MG63 (cell line): ENCODE measurements at regions not wholly inside any gene's neighbourhood (a gene's known extent, or its start where the extent isn't known, plus 50 kb on each side); places are given as distances from the start of the nearest gene placed in this dataset.
"Not testable (repeated sequence)": the region's sequence is repeated elsewhere in the genome, so short reads cannot be mapped to it uniquely, and the experiment has no call there.

ENCODE experiments used
- DNase-seq: peaks from one replicate; pipeline ENCODE4 v3.0.0-alpha.2; 2020
- H3K27me3 ChIP-seq: fragments of 250-450 bp; sonication (Bioruptor Pico); 2 replicates; pipeline ENCODE4 v1.5.1; 2020; ENCODE audit warnings: mild to moderate bottlenecking, moderate library complexity
- H3K36me3 ChIP-seq: fragments of 250-450 bp; sonication (Bioruptor Pico); 2 replicates; pipeline ENCODE4 v1.5.1; 2020; ENCODE audit warnings: mild to moderate bottlenecking, moderate library complexity
- H3K4me3 ChIP-seq: fragments of 250-450 bp; sonication (Bioruptor Pico); 2 replicates; pipeline ENCODE4 v1.5.1; 2020; ENCODE audit warnings: mild to moderate bottlenecking, moderate library complexity
- H3K9me3 ChIP-seq: fragments of 250-450 bp; sonication (Bioruptor Pico); 2 replicates; pipeline ENCODE4 v1.5.1; 2020; ENCODE audit warnings: mild to moderate bottlenecking, moderate library complexity

DNA sequence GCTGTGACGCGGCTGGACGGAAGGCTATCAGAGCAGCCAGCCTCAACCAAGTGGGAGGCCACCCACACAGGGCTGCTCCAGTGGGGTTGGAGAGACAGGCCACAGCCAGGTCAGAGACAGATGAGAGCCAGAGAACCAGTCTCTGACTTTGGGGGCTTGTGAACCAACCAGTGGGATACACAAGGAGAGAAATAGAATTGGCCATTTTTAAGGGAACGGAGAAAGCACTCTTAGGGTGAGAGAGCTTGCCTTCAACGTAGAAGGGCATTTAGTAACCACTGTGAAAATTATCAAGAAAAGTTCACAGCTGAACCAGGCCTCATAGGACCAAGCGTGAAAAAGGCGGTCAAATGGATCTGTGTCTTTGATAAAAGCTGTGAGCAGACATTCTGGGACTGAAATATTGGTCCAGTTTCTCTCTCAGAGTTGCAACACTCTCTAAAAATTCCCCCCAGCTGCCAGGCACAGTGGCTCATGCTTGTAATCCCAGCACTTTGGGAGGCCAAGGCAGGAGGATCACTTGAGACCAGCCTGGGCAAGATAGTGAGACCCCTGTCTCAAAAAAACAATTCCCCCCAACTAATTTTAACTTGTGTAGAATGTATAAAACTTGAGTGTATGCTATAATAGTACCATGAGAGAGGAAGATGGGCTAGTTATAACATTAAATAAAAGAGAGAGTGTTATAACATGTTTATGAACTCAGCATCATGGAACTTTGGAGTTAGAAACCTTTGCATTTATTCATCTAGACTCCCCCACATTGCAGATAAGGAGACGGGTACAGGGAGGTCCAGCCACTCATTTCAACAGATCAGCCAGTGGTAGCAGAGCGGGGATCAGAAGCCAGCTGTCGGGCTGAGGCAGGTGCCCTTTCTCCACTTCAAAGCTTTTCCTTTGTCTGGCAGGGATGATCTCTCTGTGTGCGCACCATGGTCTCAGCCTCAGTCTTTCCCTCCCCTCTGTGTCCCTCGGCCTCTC is 132.2 kb downstream of the NPIPB11 start:
- H3K27me3 ChIP-seq, H3K36me3 ChIP-seq, H3K9me3 ChIP-seq, H3K4me3 ChIP-seq, DNase-seq: not testable (repeated sequence)

DNA sequence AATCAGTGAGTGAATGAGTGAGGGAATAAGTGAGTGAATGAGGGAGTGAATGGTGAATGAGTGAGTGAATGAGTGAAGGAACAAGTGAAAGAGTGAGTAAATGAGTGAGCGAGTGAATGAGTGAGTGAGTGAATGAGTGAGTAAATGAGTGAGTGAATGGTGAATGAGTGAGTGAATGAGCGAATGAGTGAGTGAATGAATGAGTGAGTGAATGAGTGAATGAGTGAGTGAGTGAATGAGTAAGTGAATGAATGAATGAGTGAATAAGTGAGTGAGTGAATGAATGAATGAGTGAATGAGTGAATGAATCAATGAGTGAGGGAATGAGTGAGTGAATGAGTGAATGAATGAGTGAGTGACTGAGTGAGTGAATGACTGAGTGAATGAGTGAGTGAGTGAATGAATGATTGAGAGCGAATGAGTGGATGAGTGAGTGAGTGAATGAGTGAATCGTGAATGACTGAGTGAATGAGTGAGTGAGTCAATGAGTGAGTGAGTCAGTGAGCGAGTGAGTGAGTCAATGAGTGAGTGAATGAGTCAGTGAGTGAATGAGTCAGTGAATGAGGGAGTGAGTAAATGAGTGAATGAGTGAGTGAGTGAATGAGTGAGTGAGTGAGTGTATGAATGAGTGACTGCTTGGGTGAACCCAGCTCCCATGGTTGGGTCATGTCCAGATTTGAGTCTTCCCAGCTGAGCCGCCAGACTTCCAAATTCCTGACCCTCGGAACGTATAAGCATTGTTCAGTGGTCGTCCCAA is 133.0 kb downstream of the NPIPB11 start:
- peak; percentile 21 for DNase-seq
- not testable (repeated sequence) for H3K27me3 ChIP-seq, H3K9me3 ChIP-seq, H3K36me3 ChIP-seq, H3K4me3 ChIP-seq

DNA sequence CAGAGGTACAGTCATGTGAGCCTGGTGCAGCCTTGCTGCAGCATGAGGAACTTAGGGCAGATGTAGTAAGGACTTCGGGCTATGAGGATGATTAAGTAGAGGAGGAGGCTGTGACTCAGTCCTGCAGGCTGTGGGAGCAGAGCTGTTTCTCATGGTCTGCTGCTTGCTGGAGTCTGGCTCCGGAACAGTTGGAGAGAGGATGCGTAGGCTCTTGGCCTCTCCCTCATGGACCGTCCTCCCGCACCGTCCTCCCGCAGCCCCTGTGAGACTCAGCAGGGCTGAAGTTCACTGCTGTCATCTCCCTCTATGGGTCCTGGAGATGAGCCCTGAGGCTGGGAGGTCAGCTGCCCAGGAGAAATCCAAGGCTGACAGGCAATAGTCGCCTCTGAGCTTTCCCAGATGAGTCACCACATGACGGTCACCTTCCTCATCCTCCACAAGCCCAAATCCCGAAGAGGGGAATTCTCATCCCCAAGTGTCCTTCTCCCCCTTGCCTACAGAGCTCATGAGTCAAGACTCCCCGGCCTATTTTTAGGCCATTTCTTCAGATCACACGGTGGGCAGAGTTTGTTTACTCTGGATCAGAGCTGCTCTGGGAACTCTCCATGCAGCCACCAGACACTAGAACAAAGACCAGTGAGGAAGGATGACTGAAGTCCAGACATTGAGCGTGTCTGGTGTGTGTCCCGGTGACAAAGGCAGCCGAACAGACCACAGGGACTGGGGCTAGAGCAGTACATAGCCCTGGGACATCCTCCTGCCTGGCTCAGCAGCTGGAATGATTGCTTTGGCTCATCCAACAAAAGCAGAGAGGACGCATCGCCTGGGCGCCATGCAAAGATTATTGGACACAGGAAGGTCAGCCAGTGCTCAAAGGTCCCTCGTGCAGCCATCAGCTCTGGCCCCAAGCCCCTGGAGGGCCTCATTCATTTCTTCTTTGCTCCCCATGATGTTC is 134.5 kb downstream of the NPIPB11 start:
- not testable (repeated sequence) for H3K36me3 ChIP-seq, H3K9me3 ChIP-seq, H3K4me3 ChIP-seq, H3K27me3 ChIP-seq
- DNase-seq = peak; percentile 93

DNA sequence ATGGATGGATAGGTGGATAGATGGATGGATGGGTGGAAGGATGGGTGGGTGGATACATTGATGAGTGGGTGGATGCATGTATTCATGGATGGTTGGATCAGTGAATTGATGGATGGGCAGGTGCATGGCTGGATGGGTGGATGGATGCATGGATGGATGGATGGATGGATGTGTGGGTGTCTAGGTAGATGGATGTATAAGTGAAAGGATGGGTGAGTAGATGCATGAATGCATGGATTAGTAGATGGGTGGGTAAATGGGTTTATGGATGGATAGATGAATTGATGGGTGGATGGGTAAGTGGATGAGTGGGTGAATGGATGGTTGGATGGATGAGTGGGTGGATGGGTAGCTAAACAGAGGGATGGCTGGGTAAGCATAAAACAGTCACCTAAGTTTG is 135.6 kb downstream of the NPIPB11 start:
- H3K9me3 ChIP-seq, H3K27me3 ChIP-seq, H3K4me3 ChIP-seq, H3K36me3 ChIP-seq, DNase-seq: not testable (repeated sequence)

DNA sequence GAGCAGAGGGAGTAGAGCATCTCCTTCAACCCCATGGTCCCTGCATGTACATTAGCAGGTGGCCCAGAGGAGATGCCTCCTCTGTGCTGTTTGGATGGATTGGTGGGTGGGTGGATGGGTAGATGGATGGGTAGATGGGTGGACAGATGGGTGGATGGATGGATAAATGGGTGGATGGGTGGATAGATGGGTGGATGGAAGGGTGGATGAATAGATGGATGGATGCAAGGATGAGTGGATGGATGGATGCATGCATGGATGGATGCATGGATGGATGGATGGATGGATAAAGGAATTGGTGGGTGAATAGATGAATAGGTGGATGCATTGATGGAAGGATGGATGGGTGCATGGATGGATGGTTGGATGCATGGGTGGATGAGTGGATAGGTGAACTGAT is 136.5 kb downstream of the NPIPB11 start:
- not testable (repeated sequence) for H3K36me3 ChIP-seq, DNase-seq, H3K9me3 ChIP-seq, H3K27me3 ChIP-seq, H3K4me3 ChIP-seq

DNA sequence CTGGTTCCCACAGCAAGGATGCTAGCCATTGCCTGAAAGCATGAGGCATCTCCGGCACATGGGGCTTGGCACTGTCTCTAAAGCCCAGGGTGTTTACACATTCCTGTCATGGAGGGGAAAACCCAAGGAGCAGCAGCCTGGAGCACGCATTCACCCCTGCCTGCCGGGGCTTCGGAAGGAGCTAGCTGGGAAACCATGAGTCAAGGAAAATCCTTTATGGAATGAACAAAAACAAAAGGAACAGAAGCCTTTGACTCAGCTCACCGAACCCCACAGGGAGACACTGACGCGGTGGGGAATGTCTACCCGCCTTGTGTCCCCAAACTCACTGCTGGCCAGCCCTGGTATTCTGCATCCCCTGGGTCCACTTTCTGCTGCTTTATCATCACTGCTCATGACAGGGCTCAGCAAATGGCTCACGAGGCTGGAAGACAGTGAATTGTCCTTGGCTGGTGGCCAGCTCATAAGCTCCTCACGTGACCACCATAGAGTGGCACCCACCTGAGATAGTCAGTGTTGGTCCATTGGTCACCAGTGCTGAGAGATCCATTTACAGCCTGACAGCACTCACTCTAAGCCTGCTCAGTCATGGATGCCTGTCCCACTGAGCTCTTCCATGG is 137.2 kb downstream of the NPIPB11 start:
- peak; percentile 96 for DNase-seq
- not testable (repeated sequence) for H3K27me3 ChIP-seq, H3K36me3 ChIP-seq, H3K9me3 ChIP-seq, H3K4me3 ChIP-seq

DNA sequence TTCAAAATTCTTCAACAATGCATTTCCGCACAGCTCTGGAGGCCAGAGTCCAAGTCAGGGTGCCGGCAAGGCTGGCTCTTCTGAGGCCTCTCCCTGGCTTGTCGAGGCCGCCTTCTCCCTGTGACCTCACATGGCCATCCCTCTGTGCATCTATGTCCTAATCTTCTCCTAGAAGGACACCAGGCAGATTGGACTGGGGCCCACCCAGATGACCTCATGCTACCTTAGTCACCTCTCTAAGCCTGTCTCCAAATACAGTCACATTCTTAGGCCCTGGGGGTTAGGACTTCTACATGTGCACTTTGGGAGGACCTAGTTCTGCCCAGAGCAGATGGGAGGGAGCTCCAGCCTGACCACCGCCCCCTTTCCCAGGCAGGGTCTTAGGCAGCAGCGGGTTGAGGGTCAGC is 137.7 kb downstream of the NPIPB11 start:
- not testable (repeated sequence) for H3K36me3 ChIP-seq, H3K4me3 ChIP-seq, H3K27me3 ChIP-seq, H3K9me3 ChIP-seq
- DNase-seq = peak; percentile 87

DNA sequence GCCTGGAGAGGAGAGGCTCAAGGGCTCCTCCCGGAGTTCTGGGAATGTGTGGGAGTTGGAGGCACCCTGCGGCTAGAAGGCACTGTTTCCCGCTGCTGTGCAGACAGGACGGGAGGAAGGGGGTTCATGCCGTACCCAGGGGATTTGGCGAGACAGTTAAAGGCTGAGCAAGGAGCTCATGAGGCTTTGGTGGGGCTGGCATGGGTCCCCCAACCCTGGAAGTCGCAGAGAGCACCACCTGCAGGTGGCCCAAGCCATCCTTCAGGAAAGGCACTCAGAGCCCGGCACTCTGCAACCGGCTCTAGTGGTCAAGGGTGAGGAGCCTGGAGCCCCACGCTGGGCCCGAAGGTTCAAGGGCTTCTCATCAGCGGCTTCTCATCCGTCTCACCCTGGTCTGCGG is 138.2 kb downstream of the NPIPB11 start:
- H3K36me3 ChIP-seq, H3K27me3 ChIP-seq, H3K4me3 ChIP-seq, H3K9me3 ChIP-seq: not testable (repeated sequence)
- DNase-seq = peak; percentile 14

DNA sequence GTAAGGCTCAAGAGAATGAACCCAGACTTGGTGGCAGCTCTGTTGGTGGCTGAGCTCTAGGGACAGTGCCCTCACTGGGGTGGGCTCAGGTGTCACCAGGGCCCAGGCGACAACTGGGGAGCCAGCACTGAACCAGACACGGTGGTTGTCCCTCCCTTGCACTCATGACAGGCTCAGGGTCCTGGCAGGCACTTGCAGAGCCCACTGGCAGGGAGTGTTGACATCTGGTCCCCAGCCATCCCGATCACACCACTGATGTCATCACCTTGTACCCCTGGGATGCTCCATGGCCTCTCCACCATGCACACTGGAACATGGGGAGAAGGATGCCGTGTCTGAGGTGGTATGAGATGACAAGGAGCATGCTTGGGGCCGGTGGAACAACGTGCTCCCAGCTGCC is 138.6 kb downstream of the NPIPB11 start:
- H3K9me3 ChIP-seq, H3K4me3 ChIP-seq, H3K27me3 ChIP-seq, H3K36me3 ChIP-seq, DNase-seq: not testable (repeated sequence)

DNA sequence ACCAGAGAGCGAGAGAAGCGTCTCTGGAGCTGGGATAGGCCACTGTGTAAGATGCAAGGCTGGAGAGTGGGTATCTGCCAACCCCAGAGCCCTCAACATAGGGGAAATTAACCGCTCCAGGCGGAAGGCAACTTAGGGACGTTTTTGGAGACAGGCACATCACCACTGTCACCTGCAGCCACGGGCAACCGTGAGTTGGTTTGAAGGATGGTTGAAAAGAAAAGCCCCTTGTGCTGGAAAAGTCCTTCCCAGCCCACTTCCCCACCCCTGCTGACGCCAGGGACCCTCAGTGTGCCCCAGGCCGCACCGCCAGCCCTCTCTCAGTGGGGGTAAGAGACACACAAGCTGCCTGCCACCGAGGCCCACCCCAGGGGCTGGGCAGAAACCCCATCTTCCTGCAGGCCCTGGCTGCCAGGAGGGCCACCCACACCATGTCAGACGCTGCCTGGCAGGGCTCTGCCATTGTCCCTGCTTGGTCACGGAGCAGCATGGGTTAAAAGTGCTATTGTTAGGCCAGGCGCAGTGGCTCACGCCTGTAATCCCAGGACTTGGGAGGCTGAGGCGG is 139.4 kb downstream of the NPIPB11 start:
- not testable (repeated sequence) for H3K27me3 ChIP-seq, H3K4me3 ChIP-seq, DNase-seq

DNA sequence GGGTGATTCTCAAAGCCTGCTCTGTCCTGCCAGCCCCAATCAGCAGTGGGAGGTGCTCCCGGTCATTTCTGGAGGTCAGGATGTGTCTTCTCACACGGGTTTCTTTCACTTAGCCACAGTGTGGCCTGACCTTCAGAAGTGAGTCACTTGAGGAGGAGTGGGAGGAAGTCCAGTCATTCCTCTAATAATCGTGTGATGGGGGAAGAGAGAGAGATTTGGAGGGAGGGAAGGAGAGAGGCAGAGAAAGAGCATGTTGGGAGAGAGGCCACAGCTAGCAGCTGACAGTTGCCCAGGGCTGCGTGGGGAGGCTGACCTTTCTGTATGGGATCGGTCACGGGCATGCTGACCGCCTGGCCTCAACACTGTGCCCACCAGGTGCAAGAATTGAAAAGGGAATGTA is 139.9 kb downstream of the NPIPB11 start:
- not testable (repeated sequence) for H3K9me3 ChIP-seq, H3K4me3 ChIP-seq, H3K36me3 ChIP-seq, H3K27me3 ChIP-seq
- peak; percentile 79 for DNase-seq

More for the DNA sequence above, 139.4 kb downstream of the NPIPB11 start:
- not testable (repeated sequence) for H3K9me3 ChIP-seq, H3K36me3 ChIP-seq

DNA sequence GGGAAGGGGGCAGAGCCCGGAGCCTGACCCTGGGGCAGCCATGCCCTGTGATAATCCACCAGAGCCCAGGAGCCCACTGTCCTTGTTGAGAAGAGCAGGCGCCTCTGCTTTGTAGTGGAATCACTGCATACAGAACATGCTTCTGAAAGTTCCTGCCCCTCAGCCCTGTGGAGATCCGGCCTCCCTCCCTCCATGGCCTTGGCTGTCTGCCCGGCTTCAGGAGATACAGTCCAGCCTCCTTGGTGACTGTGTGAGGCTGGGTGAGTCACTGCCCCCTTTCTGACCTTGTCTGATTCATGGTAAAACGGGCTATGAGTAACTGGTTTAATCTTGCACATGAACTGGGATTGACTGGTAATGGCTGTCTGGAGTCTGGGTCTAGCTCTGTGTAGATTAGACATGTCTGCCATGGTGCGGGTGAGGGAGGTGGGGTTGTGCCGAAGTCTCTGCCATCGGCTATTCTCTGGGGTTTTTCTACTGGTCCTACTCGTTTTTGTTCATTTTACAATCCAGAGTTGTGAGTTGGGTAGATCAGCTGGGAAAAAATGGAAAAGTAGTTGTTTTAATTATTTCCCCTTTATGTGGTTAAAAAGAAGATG is 141.2 kb downstream of the NPIPB11 start:
- H3K36me3 ChIP-seq, H3K9me3 ChIP-seq, H3K4me3 ChIP-seq, H3K27me3 ChIP-seq: not testable (repeated sequence)
- peak; percentile 98 for DNase-seq

DNA sequence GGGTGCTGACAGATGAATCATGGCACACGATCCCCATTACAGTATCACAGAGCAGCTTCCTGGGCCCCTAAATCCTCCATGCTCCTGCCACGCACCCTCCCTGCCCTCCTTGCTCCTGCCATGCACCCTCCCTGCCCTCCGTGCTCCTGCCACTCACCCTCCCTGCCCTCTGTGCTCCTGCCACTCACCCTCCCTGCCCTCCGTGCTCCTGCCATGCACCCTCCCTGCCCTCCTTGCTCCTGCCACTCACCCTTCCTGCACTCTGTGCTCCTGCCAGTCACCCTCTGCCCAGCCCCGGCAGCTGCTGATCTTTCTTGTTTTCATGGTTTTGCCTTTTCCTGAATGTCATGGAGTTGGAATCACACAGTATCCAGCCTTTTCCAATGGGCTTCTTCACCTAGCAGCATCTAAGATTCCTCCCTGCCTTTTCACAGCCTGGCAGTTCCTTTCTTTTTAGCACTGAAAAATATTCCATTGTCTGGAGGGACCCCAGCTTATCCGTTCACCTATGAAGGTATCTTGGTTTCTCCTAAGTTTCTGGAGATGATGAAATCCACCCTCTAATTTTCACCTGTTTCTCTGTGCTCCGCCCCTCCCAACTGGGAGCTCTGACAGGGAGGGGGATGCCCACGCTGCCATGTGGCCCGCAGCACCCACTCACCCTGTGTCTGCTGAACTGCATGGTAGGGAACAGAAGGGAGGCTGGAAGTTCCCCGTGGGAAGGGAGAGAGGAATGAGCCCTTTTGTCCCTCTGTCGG is 142.3 kb downstream of the NPIPB11 start:
- H3K4me3 ChIP-seq, DNase-seq, H3K27me3 ChIP-seq, H3K36me3 ChIP-seq, H3K9me3 ChIP-seq: not testable (repeated sequence)

DNA sequence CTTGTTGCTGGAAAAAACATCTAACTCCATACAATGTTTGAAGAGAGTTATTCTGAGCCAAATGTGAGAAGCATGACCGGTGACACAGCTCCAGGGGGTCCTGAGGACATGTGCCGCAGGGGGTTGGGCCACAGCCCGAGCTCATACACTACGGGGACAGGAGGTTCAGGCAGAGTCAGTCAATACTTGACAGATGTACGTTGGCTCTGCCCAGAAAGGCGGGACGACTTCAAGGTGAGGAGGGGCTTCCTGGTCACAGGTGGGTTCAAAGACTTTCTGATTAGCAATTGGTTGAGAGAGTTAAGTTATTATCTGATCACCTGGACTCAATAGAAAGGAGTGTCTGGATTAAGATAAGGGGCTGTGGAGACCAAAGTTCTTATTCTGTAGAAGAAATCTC is 143.8 kb downstream of the NPIPB11 start:
- not testable (repeated sequence) for H3K9me3 ChIP-seq, H3K27me3 ChIP-seq, H3K36me3 ChIP-seq, H3K4me3 ChIP-seq, DNase-seq

DNA sequence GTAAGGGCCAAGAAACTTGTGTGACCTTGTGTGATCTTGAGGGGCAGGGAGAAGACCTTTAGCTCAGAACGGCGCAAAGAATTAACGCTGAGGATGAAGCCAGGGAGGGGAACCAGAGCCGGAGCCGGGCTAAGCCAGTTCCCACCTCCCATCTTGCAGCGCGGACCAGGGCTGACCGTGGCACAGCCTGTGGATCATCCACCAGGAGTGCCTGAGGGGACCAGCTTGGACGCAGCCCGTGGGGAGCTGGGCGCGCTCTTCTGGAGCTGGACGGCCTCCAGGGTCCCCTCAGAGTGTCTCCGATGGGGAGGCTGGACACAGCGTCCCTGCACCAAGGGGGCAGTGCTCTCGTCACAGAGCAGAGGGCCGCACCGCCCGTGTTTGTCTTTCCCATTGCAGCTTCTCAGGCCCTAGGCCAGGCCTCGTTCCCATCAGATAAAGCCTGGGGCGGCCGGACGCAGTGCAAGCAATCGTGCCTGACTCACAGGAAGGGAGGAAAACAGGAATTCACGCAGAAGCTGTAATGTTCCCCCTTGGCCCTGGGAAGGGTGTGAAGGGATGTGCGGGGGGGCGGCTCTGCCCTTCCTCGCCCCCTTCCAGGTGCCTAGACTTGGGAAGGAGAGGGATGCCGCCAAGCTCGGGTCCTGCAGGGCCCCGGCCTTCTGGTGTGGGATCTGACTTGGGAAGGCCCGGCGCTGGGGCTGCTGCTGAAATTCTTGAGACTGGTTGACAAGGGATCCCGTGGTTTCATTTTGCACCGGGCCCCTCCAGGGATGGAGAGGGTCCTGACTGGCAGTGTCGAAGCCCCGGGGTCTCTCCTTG is 144.9 kb downstream of the NPIPB11 start:
- not testable (repeated sequence) for DNase-seq, H3K4me3 ChIP-seq, H3K9me3 ChIP-seq, H3K27me3 ChIP-seq, H3K36me3 ChIP-seq
